H9 (cell line): ENCODE measurements at regions not wholly inside any gene's neighbourhood (a gene's known extent, or its start where the extent isn't known, plus 50 kb on each side); places are given as distances from the start of the nearest gene placed in this dataset.

Experiments
- DNase-seq: peaks from one replicate; pipeline ENCODE4 v3.0.0-alpha.2; 2017
- H2AFZ ChIP-seq: one replicate; pipeline ENCODE4 v1.6.1; 2013; ENCODE audit warnings: mild to moderate bottlenecking, low read length, control low read depth, moderate library complexity
- H2AK5ac ChIP-seq: 2 replicates; pipeline ENCODE4 v1.6.1; 2013; ENCODE audit warnings: low read length, control low read depth, mixed read lengths; ENCODE audit not compliant: insufficient read length
- H2BK120ac ChIP-seq: one replicate; pipeline ENCODE4 v1.6.1; 2013; ENCODE audit warnings: low read depth, mild to moderate bottlenecking, low read length, control low read depth, inconsistent platforms; ENCODE audit not compliant: poor library complexity, severe bottlenecking
- H2BK12ac ChIP-seq: 2 replicates; pipeline ENCODE4 v1.6.1; 2013; ENCODE audit warnings: low read length, control low read depth, mixed read lengths, low read depth; ENCODE audit not compliant: insufficient read length
- H2BK15ac ChIP-seq: 2 replicates; pipeline ENCODE4 v1.6.1; 2013; ENCODE audit warnings: low read depth, low read length, control low read depth
- H2BK20ac ChIP-seq: one replicate; pipeline ENCODE4 v1.6.1; 2013; ENCODE audit warnings: low read depth, mild to moderate bottlenecking, low read length, control low read depth, inconsistent platforms; ENCODE audit not compliant: poor library complexity, severe bottlenecking
- H2BK5ac ChIP-seq: 2 replicates; pipeline ENCODE4 v1.6.1; 2013; ENCODE audit warnings: low read length, control low read depth, mixed read lengths; ENCODE audit not compliant: insufficient read length
- H3K14ac ChIP-seq: 2 replicates; pipeline ENCODE4 v1.6.1; 2013; ENCODE audit warnings: low read length, control low read depth; ENCODE audit not compliant: insufficient read depth
- H3K18ac ChIP-seq: 2 replicates; pipeline ENCODE4 v1.6.1; 2013; ENCODE audit warnings: low read depth, mild to moderate bottlenecking, mixed read lengths, low read length, control low read depth; ENCODE audit not compliant: insufficient read length
- H3K23ac ChIP-seq: 2 replicates; pipeline ENCODE4 v1.6.1; 2013; ENCODE audit warnings: low read length, control low read depth, mixed read lengths, low read depth; ENCODE audit not compliant: insufficient read length
- H3K23me2 ChIP-seq: 2 replicates; pipeline ENCODE4 v1.6.1; 2013; ENCODE audit warnings: low read depth, mild to moderate bottlenecking, mixed read lengths, low read length, control low read depth; ENCODE audit not compliant: insufficient read length, poor library complexity, severe bottlenecking
- H3K27ac ChIP-seq: 2 replicates; pipeline ENCODE4 v1.5.1; 2013; ENCODE audit warnings: low read length, control low read depth, mixed read lengths, low read depth; ENCODE audit not compliant: insufficient read length
- H3K27me3 ChIP-seq: 2 replicates; pipeline ENCODE4 v1.6.1; 2013; ENCODE audit warnings: low read length, control low read depth, inconsistent platforms; ENCODE audit not compliant: insufficient read depth
- H3K4ac ChIP-seq: 2 replicates; pipeline ENCODE4 v1.6.1; 2013; ENCODE audit warnings: low read depth, mild to moderate bottlenecking, control low read depth, inconsistent platforms, low read length, moderate library complexity
- H3K4me1 ChIP-seq: 2 replicates; pipeline ENCODE4 v1.6.1; 2013; ENCODE audit warnings: low read length, control low read depth, inconsistent platforms; ENCODE audit not compliant: insufficient read depth
- H3K4me2 ChIP-seq: 2 replicates; pipeline ENCODE4 v1.6.1; 2013; ENCODE audit warnings: low read length, control low read depth, mixed read lengths; ENCODE audit not compliant: insufficient read length, insufficient read depth
- H3K56ac ChIP-seq: 2 replicates; pipeline ENCODE4 v1.6.1; 2013; ENCODE audit warnings: low read depth, mild to moderate bottlenecking, mixed read lengths, low read length, control low read depth; ENCODE audit not compliant: insufficient read length
- H3K79me1 ChIP-seq: 2 replicates; pipeline ENCODE4 v1.6.1; 2013; ENCODE audit warnings: low read depth, mild to moderate bottlenecking, moderate library complexity, low read length, control low read depth, inconsistent platforms; ENCODE audit not compliant: insufficient read depth, poor library complexity, severe bottlenecking
- H3K79me2 ChIP-seq: 2 replicates; pipeline ENCODE4 v1.6.1; 2013; ENCODE audit warnings: low read length, control low read depth, inconsistent platforms; ENCODE audit not compliant: insufficient read depth
- H3K9ac ChIP-seq: 2 replicates; pipeline ENCODE4 v1.6.1; 2013; ENCODE audit warnings: low read length, control low read depth, mixed read lengths; ENCODE audit not compliant: insufficient read length; ENCODE audit errors: extremely low read depth
- H3K9me3 ChIP-seq: one replicate; pipeline ENCODE4 v1.6.1; 2013; ENCODE audit warnings: low read depth, low read length, inconsistent platforms; ENCODE audit not compliant: control insufficient read depth
- H3T11ph ChIP-seq: one replicate; pipeline ENCODE4 v1.6.1; 2013; ENCODE audit warnings: mild to moderate bottlenecking, low read length, control low read depth, inconsistent platforms
- H4K20me1 ChIP-seq: one replicate; pipeline ENCODE4 v1.6.1; 2013; ENCODE audit not compliant: control insufficient read depth, insufficient read length, insufficient read depth
- H4K5ac ChIP-seq: 2 replicates; pipeline ENCODE4 v1.6.1; 2013; ENCODE audit warnings: low read depth, mild to moderate bottlenecking, mixed read lengths, low read length, control low read depth; ENCODE audit not compliant: insufficient read length
- H4K8ac ChIP-seq: replicated peaks from 2 replicates; pipeline ENCODE4 v1.6.1; 2013; ENCODE audit warnings: low read length, control low read depth, mixed read lengths, low read depth; ENCODE audit not compliant: insufficient read length
- H4K91ac ChIP-seq: 2 replicates; pipeline ENCODE4 v1.6.1; 2013; ENCODE audit warnings: low read depth, mild to moderate bottlenecking, moderate library complexity, mixed read lengths, low read length, control low read depth; ENCODE audit not compliant: insufficient read length
- H3K27ac Mint-ChIP-seq, 3 experiments: 2 replicates in 2 of 3; 3 replicates in 1 of 3; pipeline ENCODE4 v1.8.0; 2020 to 2021; ENCODE audit warnings: mixed read lengths in 3 of 3, mild to moderate bottlenecking in 1 of 3, moderate library complexity in 1 of 3
- H3K27me3 Mint-ChIP-seq: 2 replicates; pipeline ENCODE4 v1.8.0; 2021; ENCODE audit warnings: low read depth, mild to moderate bottlenecking, moderate library complexity, mixed read lengths
- H3K36me3 Mint-ChIP-seq, 3 experiments: 2 replicates in 2 of 3; 3 replicates in 1 of 3; pipeline ENCODE4 v1.8.0; 2020 to 2021; ENCODE audit warnings: low read depth in 3 of 3, mixed read lengths in 3 of 3; ENCODE audit not compliant: insufficient read depth in 1 of 3
- H3K4me1 Mint-ChIP-seq, 2 experiments: 2 replicates each; pipeline ENCODE4 v1.8.0; 2020; ENCODE audit warnings: mixed read lengths in 2 of 2
- H3K4me3 Mint-ChIP-seq, 2 experiments: 2 replicates in 1 of 2; 3 replicates in 1 of 2; pipeline ENCODE4 v1.8.0; 2020 to 2021; ENCODE audit warnings: mild to moderate bottlenecking in 2 of 2, mixed read lengths in 2 of 2, moderate library complexity in 1 of 2
- H3K9me3 Mint-ChIP-seq, 2 experiments: 2 replicates in 1 of 2; 3 replicates in 1 of 2; pipeline ENCODE4 v1.8.0; 2020; ENCODE audit warnings: mild to moderate bottlenecking in 2 of 2, mixed read lengths in 2 of 2, moderate library complexity in 1 of 2
- WGBS: extraction: QIAGEN DNeasy Blood & Tissue Kit; methylation state at CpG from one replicate; pipeline ENCODE4 v1.1.7; 2013; ENCODE audit warnings: missing lambda C conversion rate, low lambda C conversion rate, mixed read lengths; ENCODE audit not compliant: insufficient read length; ENCODE audit errors: extremely low coverage; 5-methylcytosine and 5-hydroxymethylcytosine counted together
- TF ChIP-seq, protein P1 (sequence below): fragments of 200-600 bp; sonication (generic); conservative IDR thresholded peaks from 3 replicates; pipeline ENCODE4 v1.8.0; 2021; ENCODE audit warnings: antibody characterized with exemption, mild to moderate bottlenecking

DNA sequence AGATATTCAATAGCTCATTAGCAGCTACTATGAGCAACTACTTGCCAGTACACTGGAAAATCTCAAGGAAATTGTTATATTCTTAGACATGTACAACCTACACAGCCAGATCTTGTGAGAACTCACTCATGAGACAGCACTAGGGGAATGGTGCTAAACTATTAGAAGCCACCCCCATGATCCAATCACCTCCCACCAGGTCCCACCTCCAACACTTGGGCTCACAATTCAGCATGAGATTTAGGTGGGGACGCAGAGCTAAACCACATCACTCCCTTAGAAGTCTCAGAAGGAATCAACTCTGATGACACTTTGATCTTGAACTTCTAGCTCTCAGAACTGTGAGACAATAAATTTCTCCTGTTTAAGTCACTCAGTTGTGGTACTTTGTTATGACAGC lies 418.3 kb upstream of the SPHKAP start:
- no peak overlapping the region for H3K4ac ChIP-seq
- no CpG with 5 or more reads among the region's 1 CpG for WGBS

More for the DNA sequence above, 418.3 kb upstream of the SPHKAP start:
- no peak overlapping the region for H2BK12ac ChIP-seq
- no peaks in the 10 kb centered on the region for H3K27me3 ChIP-seq
- H3T11ph ChIP-seq: no peak overlapping the region
- no peak overlapping the region for H2BK120ac ChIP-seq
- no peaks in the 10 kb centered on the region for H3K23me2 ChIP-seq
- H4K91ac ChIP-seq: no peak overlapping the region
- Mint-ChIP-seq H3K27me3 (no peaks in the 10 kb centered on the region), H3K4me3 (no peak overlapping the region), H3K27ac (no peak overlapping the region; a peak in 1 of 7 replicates), H3K9me3 (no peaks in the 10 kb centered on the region), H3K4me1 (no peaks in the 10 kb centered on the region), H3K36me3 (no peaks in the 10 kb centered on the region)
- no peaks in the 10 kb centered on the region for H3K4me1 ChIP-seq
- H4K8ac ChIP-seq: no peak overlapping the region
- H3K18ac ChIP-seq: no peak overlapping the region
- H2BK15ac ChIP-seq: no peak overlapping the region
- no peaks in the 10 kb centered on the region for H3K79me2 ChIP-seq
- DNase-seq: no peak
- no peak overlapping the region for H2AK5ac ChIP-seq
- H3K79me1 ChIP-seq: no peaks in the 10 kb centered on the region
- no peaks in the 10 kb centered on the region for H3K9me3 ChIP-seq
- H2BK5ac ChIP-seq: no peak overlapping the region
- H3K23ac ChIP-seq: no peak overlapping the region
- TF ChIP-seq, protein P1, sequence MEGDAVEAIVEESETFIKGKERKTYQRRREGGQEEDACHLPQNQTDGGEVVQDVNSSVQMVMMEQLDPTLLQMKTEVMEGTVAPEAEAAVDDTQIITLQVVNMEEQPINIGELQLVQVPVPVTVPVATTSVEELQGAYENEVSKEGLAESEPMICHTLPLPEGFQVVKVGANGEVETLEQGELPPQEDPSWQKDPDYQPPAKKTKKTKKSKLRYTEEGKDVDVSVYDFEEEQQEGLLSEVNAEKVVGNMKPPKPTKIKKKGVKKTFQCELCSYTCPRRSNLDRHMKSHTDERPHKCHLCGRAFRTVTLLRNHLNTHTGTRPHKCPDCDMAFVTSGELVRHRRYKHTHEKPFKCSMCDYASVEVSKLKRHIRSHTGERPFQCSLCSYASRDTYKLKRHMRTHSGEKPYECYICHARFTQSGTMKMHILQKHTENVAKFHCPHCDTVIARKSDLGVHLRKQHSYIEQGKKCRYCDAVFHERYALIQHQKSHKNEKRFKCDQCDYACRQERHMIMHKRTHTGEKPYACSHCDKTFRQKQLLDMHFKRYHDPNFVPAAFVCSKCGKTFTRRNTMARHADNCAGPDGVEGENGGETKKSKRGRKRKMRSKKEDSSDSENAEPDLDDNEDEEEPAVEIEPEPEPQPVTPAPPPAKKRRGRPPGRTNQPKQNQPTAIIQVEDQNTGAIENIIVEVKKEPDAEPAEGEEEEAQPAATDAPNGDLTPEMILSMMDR: no peak
- H3K56ac ChIP-seq: no peak overlapping the region
- no peak overlapping the region for H2BK20ac ChIP-seq
- H3K4me2 ChIP-seq: no peak overlapping the region
- no peak overlapping the region for H3K14ac ChIP-seq
- no peak overlapping the region for H3K9ac ChIP-seq
- no peak overlapping the region for H3K27ac ChIP-seq
- no peak overlapping the region for H2AFZ ChIP-seq
- no peaks in the 10 kb centered on the region for H4K20me1 ChIP-seq
- no peak overlapping the region for H4K5ac ChIP-seq
